BJ (cell line): ENCODE measurements at regions not wholly inside any gene's neighbourhood (a gene's known extent, or its start where the extent isn't known, plus 50 kb on each side); places are given as distances from the start of the nearest gene placed in this dataset.

Source experiments
- CTCF ChIA-PET: fragments of 350-600 bp; formaldehyde crosslinking; extraction: SDS; loops from one replicate; lab custom pipeline; 2021; ENCODE audit warnings: antibody characterized with exemption, inconsistent platforms; lab: Yijun Ruan, JAX
- POLR2A ChIA-PET: fragments of 300-600 bp; sonication (Branson Sonifier 250); formaldehyde crosslinking; extraction: SDS; loops from one replicate; lab custom pipeline; 2021; ENCODE audit warnings: antibody characterized with exemption; lab: Charles Lee
- DNase-seq: peaks from one replicate; pipeline ENCODE4 v3.0.0-alpha.2; 2011; ENCODE audit warnings: low read depth
- H3K27me3 ChIP-seq: 2 replicates; pipeline ENCODE4 v1.6.0; 2011; ENCODE audit warnings: low read length; ENCODE audit not compliant: control insufficient read depth, insufficient read depth
- H3K36me3 ChIP-seq: 2 replicates; pipeline ENCODE4 v1.5.1; 2011; ENCODE audit warnings: low read length; ENCODE audit not compliant: control insufficient read depth, insufficient read depth
- H3K4me3 ChIP-seq: 2 replicates; pipeline ENCODE4 v1.5.1; 2011; ENCODE audit warnings: low read depth, mild to moderate bottlenecking, control low read depth, low read length
- TF ChIP-seq, protein P1 (sequence below): IDR thresholded peaks from 2 replicates; pipeline ENCODE4 v1.5.1; 2011; ENCODE audit warnings: low read depth, mild to moderate bottlenecking, control low read depth, inconsistent platforms, low read length, moderate library complexity; ENCODE audit not compliant: insufficient read depth

DNA sequence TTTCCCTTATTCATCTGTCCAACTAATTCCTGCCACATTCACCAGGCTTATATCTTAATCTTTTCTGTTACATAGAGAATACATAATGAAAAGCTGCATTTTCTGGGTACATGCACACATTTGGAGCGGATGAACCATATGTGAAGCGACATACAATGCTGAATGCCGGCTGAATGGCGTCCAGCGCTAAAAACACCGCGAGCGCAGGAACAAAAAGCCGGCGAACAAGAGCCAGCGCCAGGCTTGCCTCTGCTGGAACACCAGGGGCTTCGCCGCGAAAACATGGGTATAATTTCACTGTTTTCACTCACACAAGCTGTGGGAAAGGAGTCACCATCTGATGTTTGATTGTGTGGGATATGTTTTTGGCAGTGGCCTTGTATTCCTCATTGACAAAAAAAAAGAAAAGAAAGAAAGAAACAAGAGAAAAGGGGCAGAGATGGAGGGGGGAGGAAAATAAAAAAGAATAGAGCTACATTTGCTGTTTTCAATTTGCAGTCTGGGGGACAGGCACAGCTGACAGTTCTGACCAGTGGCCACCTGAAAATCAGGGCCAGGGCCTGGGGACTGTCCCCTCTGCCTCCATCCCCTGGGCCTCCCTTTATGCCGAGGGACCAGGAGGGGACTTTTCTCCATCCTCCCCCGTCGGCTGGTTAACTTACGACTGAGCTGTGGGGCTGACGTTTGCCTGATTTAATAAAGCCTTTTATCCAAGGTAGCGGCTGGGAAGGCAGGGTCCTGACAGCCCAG is 70.2 kb upstream of the OLIG2 start:
- Histone ChIP-seq H3K4me3 (no peak overlapping the region), H3K36me3 (no peaks in the 10 kb centered on the region), H3K27me3 (peaks cover 19% of the 10 kb centered on the region)
- TF ChIP-seq, protein P1, sequence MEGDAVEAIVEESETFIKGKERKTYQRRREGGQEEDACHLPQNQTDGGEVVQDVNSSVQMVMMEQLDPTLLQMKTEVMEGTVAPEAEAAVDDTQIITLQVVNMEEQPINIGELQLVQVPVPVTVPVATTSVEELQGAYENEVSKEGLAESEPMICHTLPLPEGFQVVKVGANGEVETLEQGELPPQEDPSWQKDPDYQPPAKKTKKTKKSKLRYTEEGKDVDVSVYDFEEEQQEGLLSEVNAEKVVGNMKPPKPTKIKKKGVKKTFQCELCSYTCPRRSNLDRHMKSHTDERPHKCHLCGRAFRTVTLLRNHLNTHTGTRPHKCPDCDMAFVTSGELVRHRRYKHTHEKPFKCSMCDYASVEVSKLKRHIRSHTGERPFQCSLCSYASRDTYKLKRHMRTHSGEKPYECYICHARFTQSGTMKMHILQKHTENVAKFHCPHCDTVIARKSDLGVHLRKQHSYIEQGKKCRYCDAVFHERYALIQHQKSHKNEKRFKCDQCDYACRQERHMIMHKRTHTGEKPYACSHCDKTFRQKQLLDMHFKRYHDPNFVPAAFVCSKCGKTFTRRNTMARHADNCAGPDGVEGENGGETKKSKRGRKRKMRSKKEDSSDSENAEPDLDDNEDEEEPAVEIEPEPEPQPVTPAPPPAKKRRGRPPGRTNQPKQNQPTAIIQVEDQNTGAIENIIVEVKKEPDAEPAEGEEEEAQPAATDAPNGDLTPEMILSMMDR = no peak
- DNase-seq = no peak
- POLR2A ChIA-PET = interaction anchor here (0.6 kb wide), 1 partner anchor 23 kb away, joined by 4 read pairs; no protein-coding TSS in a partner anchor
- CTCF ChIA-PET = interaction anchor here (1.0 to 1.4 kb wide), 3 partner anchors 12 to 17 kb away, joined by 3 to 4 read pairs (median 3); no protein-coding TSS in a partner anchor

DNA sequence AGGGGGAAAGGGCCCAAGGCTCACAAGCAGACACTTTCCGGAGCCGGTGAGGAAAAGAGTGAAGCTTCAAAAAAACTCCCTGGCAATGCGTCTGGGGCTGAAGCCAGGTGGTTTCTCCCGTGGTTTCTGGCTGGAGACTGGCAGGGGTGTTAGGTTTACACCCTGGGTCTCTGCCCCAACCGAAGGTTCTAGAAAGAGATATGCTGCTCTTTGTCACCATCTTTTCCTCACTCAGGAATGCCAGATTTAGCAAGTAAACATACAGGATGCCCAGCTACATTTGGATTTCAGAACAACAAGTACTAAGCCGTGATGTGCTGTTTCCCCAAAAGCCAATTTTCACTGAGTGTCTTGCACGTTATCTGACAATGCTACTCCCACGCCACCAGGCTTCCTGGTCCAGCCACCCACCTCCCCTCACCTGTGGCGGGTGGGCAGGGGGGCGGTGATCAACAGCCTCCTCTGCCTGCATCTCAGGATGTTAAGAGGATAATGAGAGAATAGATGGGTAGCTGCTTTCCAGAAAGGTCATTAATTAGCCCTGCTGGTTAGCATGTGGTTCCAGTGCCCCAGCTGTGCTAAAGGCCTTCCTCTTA is 69.6 kb upstream of the OLIG2 start:
- TF ChIP-seq, protein P1 = no peak
- POLR2A ChIA-PET = interaction anchor here (0.6 kb wide), 1 partner anchor 24 kb away, joined by 4 read pairs; no protein-coding TSS in a partner anchor
- H3K27me3 ChIP-seq = peaks cover 16% of the 10 kb centered on the region
- CTCF ChIA-PET = interaction anchor here (1.4 kb wide), 1 partner anchor 16 kb away, joined by 4 read pairs; no protein-coding TSS in a partner anchor
- no peaks in the 10 kb centered on the region for H3K36me3 ChIP-seq
- no peak overlapping the region for H3K4me3 ChIP-seq
- DNase-seq = no peak

DNA sequence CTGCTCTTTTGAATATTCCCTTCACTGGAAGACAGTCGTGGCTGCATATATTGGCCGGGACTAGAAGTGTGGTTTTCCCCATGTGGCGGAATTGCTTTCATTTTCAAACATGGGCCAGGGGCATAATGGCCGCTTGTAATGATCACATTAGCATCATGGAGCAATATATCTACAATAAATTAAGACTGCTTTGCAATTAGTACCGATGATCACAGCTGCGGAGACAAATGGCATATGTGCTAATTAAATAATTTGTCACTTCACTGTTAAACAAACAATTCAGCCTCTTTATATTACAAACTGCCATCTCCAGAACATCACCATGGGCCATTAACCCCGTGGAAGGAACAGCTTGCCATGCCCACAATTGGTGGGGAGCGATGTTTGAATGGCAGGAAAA is 68.2 kb upstream of the OLIG2 start:
- DNase-seq = no peak
- ChIA-PET CTCF (no interaction called here), POLR2A (no interaction called here)
- no peak overlapping the region for H3K4me3 ChIP-seq
- TF ChIP-seq, protein P1 = no peak
- peaks cover 15% of the 10 kb centered on the region for H3K27me3 ChIP-seq
- no peaks in the 10 kb centered on the region for H3K36me3 ChIP-seq

GRCh38 chr21:32958288-32959002 is 67.3 kb upstream of the OLIG2 start:
- Histone ChIP-seq H3K4me3 (no peak overlapping the region), H3K36me3 (no peaks in the 10 kb centered on the region), H3K27me3 (peaks cover 15% of the 10 kb centered on the region)
- TF ChIP-seq, protein P1 = no peak
- ChIA-PET CTCF (interaction anchor here (1.7 kb wide), 1 partner anchor 18 kb away, joined by 4 read pairs; no protein-coding TSS in a partner anchor), POLR2A (no interaction called here)
- no peak for DNase-seq

GRCh38 chr21:32962268-32962667 is 63.5 kb upstream of the OLIG2 start:
- POLR2A ChIA-PET = no interaction called here
- Histone ChIP-seq H3K4me3 (no peak overlapping the region), H3K27me3 (peaks cover 5% of the 10 kb centered on the region; the same call in 1 of the 2 replicates), H3K36me3 (no peaks in the 10 kb centered on the region)
- CTCF ChIA-PET = no interaction called here
- TF ChIP-seq, protein P1 = no peak
- DNase-seq = no peak
